NOMO-1 treated with DMSO at 0.1 percent for 48 hours (cell line): ENCODE measurements at regions not wholly inside any gene's neighbourhood (a gene's known extent, or its start where the extent isn't known, plus 50 kb on each side); places are given as distances from the start of the nearest gene placed in this dataset.
"Not testable (repeated sequence)": the region's sequence is repeated elsewhere in the genome, so short reads cannot be mapped to it uniquely, and the experiment has no call there.

Source experiments
- DNase-seq: peaks from one replicate; lab custom pipeline; 2025; ENCODE audit not compliant: unreplicated experiment; lab: John Stamatoyannopoulos, UW

GRCh38 chr11:134659882-134660281, 247.8 kb upstream of the B3GAT1 start:
- DNase-seq: no peak

- DNase-seq: no peak
Measured at GRCh38 chr11:134658481-134659225, 246.6 kb upstream of the B3GAT1 start.

GRCh38 chr11:134657631-134658030, 245.6 kb upstream of the B3GAT1 start:
- DNase-seq: no peak

GRCh38 chr11:134656861-134657540, 245.0 kb upstream of the B3GAT1 start:
- DNase-seq: no peak

GRCh38 chr11:134656086-134656840, 244.2 kb upstream of the B3GAT1 start:
- DNase-seq: not testable (repeated sequence)

GRCh38 chr11:134655189-134655989, 243.3 kb upstream of the B3GAT1 start:
- no peak for DNase-seq

- no peak for DNase-seq
Measured at GRCh38 chr11:134654161-134654915, 242.3 kb upstream of the B3GAT1 start.

- no peak for DNase-seq
Measured at GRCh38 chr11:134652586-134653255, 240.7 kb upstream of the B3GAT1 start.

GRCh38 chr11:134647066-134647743, 235.2 kb upstream of the B3GAT1 start:
- DNase-seq: no peak

GRCh38 chr11:134646561-134646960, 234.5 kb upstream of the B3GAT1 start:
- DNase-seq: no peak

- no peak for DNase-seq
Measured at GRCh38 chr11:134645576-134645975, 233.5 kb upstream of the B3GAT1 start.

GRCh38 chr11:134644476-134645456, 232.7 kb upstream of the B3GAT1 start:
- DNase-seq: no peak

GRCh38 chr11:134643115-134644012, 231.3 kb upstream of the B3GAT1 start:
- DNase-seq: no peak

GRCh38 chr11:134642206-134642605, 230.2 kb upstream of the B3GAT1 start:
- no peak for DNase-seq

GRCh38 chr11:134640971-134641968, 229.2 kb upstream of the B3GAT1 start:
- DNase-seq: no peak

GRCh38 chr11:134640536-134640935, 228.5 kb upstream of the B3GAT1 start:
- DNase-seq: no peak
